ENCODE measurements at regions not wholly inside any gene's neighbourhood (a gene's known extent, or its start where the extent isn't known, plus 50 kb on each side); places are given as distances from the start of the nearest gene placed in this dataset.

DNA sequence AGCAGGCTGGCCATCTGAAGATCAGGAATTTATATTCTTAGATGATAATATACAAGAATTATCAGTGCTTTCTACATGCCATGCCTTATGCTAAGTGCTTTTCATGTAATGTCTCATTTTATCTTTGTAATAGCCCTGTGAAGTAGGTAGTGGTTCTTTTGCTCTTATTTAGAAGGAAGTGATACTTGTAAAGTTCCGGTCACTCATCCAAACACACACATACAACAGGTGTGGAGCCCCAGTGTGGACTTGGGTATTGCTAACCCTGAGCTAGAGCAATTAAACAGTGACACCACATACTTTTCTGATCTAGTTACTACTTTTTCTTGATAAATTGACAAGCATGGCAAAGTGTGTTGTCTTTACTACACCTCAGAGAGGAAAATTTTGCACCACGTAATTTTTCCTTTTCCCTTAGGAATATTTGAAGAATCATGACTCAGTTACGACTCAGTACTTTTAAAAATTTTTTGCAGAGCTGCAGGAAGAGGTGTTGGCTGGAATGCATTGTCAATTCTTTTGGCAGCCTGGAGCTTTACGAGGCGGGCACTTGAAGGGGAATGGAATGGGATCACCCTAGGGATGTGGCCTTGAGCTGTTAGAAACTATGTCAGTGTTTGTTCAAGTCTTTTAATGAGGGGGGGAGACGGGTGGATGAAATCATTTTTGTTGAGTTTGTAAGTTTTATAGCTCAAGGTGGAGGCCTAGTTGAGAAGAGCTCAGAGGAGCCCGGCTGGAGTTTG is 212.5 kb upstream of the CELF2 start:
- Histone ChIP-seq H3K27ac (ENCODE audit: low read depth in 1 of 2, low read length in 2 of 2) (no peak overlapping the region), H3K9me3 (ENCODE audit: control insufficient read depth in 4 of 4, low read length in 3 of 4) (peaks cover 0 to 2% (median 0%) of the 10 kb centered on the region in 4 donors), H3K4me1 (ENCODE audit: control insufficient read depth in 4 of 4, insufficient read depth in 4 of 4, low read length in 3 of 4) (no peaks in the 10 kb centered on the region), H3K27me3 (ENCODE audit: control insufficient read depth in 4 of 4, insufficient read depth in 4 of 4, low read length in 3 of 4) (no peaks in the 10 kb centered on the region), H3K36me3 (ENCODE audit: control insufficient read depth in 4 of 4, insufficient read depth in 3 of 4, low read depth in 1 of 4, low read length in 3 of 4) (no peaks in the 10 kb centered on the region), H3K4me3 (ENCODE audit: low read depth in 1 of 3, low read length in 3 of 3) (no peak overlapping the region), H3K9ac (ENCODE audit: low read depth in 1 of 2, low read length in 2 of 2) (no peak overlapping the region)
- 57% methylated on average over 7 of the region's 7 CpGs for WGBS
- TF ChIP-seq FOXA2 (IDR thresholded peaks at IDR 0.05) = no peak
- TF ChIP-seq, protein P1, sequence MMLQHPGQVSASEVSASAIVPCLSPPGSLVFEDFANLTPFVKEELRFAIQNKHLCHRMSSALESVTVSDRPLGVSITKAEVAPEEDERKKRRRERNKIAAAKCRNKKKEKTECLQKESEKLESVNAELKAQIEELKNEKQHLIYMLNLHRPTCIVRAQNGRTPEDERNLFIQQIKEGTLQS (IDR thresholded peaks at IDR 0.05) = no peak
- no peak for TF ChIP-seq SP1 (IDR thresholded peaks at IDR 0.05)
- no peak for TF ChIP-seq HNF4A (conservative IDR thresholded peaks at IDR 0.05)
- TF ChIP-seq, protein P2, sequence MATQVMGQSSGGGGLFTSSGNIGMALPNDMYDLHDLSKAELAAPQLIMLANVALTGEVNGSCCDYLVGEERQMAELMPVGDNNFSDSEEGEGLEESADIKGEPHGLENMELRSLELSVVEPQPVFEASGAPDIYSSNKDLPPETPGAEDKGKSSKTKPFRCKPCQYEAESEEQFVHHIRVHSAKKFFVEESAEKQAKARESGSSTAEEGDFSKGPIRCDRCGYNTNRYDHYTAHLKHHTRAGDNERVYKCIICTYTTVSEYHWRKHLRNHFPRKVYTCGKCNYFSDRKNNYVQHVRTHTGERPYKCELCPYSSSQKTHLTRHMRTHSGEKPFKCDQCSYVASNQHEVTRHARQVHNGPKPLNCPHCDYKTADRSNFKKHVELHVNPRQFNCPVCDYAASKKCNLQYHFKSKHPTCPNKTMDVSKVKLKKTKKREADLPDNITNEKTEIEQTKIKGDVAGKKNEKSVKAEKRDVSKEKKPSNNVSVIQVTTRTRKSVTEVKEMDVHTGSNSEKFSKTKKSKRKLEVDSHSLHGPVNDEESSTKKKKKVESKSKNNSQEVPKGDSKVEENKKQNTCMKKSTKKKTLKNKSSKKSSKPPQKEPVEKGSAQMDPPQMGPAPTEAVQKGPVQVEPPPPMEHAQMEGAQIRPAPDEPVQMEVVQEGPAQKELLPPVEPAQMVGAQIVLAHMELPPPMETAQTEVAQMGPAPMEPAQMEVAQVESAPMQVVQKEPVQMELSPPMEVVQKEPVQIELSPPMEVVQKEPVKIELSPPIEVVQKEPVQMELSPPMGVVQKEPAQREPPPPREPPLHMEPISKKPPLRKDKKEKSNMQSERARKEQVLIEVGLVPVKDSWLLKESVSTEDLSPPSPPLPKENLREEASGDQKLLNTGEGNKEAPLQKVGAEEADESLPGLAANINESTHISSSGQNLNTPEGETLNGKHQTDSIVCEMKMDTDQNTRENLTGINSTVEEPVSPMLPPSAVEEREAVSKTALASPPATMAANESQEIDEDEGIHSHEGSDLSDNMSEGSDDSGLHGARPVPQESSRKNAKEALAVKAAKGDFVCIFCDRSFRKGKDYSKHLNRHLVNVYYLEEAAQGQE (IDR thresholded peaks at IDR 0.05) = no peak
- TF ChIP-seq YY1 (IDR thresholded peaks at IDR 0.05) = no peak
- TF ChIP-seq, protein P3, sequence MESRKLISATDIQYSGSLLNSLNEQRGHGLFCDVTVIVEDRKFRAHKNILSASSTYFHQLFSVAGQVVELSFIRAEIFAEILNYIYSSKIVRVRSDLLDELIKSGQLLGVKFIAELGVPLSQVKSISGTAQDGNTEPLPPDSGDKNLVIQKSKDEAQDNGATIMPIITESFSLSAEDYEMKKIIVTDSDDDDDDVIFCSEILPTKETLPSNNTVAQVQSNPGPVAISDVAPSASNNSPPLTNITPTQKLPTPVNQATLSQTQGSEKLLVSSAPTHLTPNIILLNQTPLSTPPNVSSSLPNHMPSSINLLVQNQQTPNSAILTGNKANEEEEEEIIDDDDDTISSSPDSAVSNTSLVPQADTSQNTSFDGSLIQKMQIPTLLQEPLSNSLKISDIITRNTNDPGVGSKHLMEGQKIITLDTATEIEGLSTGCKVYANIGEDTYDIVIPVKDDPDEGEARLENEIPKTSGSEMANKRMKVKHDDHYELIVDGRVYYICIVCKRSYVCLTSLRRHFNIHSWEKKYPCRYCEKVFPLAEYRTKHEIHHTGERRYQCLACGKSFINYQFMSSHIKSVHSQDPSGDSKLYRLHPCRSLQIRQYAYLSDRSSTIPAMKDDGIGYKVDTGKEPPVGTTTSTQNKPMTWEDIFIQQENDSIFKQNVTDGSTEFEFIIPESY (IDR thresholded peaks at IDR 0.05) = no peak
- TF ChIP-seq, protein P4, sequence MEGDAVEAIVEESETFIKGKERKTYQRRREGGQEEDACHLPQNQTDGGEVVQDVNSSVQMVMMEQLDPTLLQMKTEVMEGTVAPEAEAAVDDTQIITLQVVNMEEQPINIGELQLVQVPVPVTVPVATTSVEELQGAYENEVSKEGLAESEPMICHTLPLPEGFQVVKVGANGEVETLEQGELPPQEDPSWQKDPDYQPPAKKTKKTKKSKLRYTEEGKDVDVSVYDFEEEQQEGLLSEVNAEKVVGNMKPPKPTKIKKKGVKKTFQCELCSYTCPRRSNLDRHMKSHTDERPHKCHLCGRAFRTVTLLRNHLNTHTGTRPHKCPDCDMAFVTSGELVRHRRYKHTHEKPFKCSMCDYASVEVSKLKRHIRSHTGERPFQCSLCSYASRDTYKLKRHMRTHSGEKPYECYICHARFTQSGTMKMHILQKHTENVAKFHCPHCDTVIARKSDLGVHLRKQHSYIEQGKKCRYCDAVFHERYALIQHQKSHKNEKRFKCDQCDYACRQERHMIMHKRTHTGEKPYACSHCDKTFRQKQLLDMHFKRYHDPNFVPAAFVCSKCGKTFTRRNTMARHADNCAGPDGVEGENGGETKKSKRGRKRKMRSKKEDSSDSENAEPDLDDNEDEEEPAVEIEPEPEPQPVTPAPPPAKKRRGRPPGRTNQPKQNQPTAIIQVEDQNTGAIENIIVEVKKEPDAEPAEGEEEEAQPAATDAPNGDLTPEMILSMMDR (IDR thresholded peaks at IDR 0.05; ENCODE audit: low read depth, low read length, missing input control) = no peak
- TF ChIP-seq, protein P5, sequence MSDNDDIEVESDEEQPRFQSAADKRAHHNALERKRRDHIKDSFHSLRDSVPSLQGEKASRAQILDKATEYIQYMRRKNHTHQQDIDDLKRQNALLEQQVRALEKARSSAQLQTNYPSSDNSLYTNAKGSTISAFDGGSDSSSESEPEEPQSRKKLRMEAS (IDR thresholded peaks at IDR 0.05) = no peak
- DNase-seq (ENCODE audit: low spot score) = no peak

DNA sequence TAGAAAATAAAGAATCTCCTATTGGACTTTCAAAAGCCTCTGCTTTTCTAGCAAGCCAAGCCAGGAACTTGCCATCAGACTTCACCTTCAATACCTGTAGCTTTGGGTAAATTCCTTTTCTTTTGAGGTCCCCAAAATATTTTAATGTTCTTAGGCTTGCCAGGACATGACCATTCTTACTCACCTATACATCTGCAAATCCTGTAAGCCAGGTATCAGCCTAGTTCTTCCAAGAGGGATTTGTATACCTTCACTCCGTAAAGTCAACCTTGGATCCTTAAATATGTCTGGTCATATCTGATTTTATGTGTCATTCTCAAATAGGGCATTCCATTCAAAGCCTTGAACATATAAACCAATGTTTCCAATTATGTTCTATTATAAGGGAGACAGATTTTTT is 210.6 kb upstream of the CELF2 start:
- no peak for DNase-seq (ENCODE audit: low spot score)
- no peaks in the 10 kb centered on the region for H3K9me3 ChIP-seq (ENCODE audit: control insufficient read depth in 4 of 4, low read length in 3 of 4)
- H3K9ac ChIP-seq (ENCODE audit: low read depth in 1 of 2, low read length in 2 of 2) = no peak overlapping the region
- H3K27ac ChIP-seq (ENCODE audit: low read depth in 1 of 2, low read length in 2 of 2) = no peak overlapping the region
- WGBS = 70% methylated on average over 1 of the region's 1 CpG
- no peaks in the 10 kb centered on the region for H3K27me3 ChIP-seq (ENCODE audit: control insufficient read depth in 4 of 4, insufficient read depth in 4 of 4, low read length in 3 of 4)
- H3K4me1 ChIP-seq (ENCODE audit: control insufficient read depth in 4 of 4, insufficient read depth in 4 of 4, low read length in 3 of 4) = no peaks in the 10 kb centered on the region
- H3K36me3 ChIP-seq (ENCODE audit: control insufficient read depth in 4 of 4, insufficient read depth in 3 of 4, low read depth in 1 of 4, low read length in 3 of 4) = no peaks in the 10 kb centered on the region
- no peak overlapping the region for H3K4me3 ChIP-seq (ENCODE audit: low read depth in 1 of 3, low read length in 3 of 3)
- TF ChIP-seq HNF4A (conservative IDR thresholded peaks at IDR 0.05) (no peak), GABPA (IDR thresholded peaks at IDR 0.05 in 1 of 2, conservative IDR thresholded peaks at IDR 0.05 in 1 of 2) (no peak), YY1 (IDR thresholded peaks at IDR 0.05) (no peak), FOXA2 (IDR thresholded peaks at IDR 0.05) (no peak), RXRA (IDR thresholded peaks at IDR 0.05) (no peak), EGR1 (IDR thresholded peaks at IDR 0.05; ENCODE audit: low read depth in 2 of 2) (no peak), NR2F2 (IDR thresholded peaks at IDR 0.05) (no peak), JUND (IDR thresholded peaks at IDR 0.05) (no peak), RAD21 (IDR thresholded peaks at IDR 0.05) (no peak), SP1 (IDR thresholded peaks at IDR 0.05) (no peak), FOXA1 (IDR thresholded peaks at IDR 0.05) (no peak)
- TF ChIP-seq, protein P1 (IDR thresholded peaks at IDR 0.05) = no peak
- TF ChIP-seq, protein P2 (IDR thresholded peaks at IDR 0.05) = no peak
- TF ChIP-seq, protein P4 (IDR thresholded peaks at IDR 0.05; ENCODE audit: low read depth, low read length, missing input control) = no peak
